H7 (cell line): ENCODE measurements at regions not wholly inside any gene's neighbourhood (a gene's known extent, or its start where the extent isn't known, plus 50 kb on each side); places are given as distances from the start of the nearest gene placed in this dataset.
"Not testable (repeated sequence)": the region's sequence is repeated elsewhere in the genome, so short reads cannot be mapped to it uniquely, and the experiment has no call there.

Source experiments
- DNase-seq: peaks from one replicate; pipeline ENCODE4 v3.0.0; 2012
- H3K27me3 ChIP-seq: 2 replicates; pipeline ENCODE4 v1.6.0; 2011; ENCODE audit warnings: mild to moderate bottlenecking, low read length; ENCODE audit not compliant: control insufficient read depth, insufficient read depth
- H3K36me3 ChIP-seq: replicated peaks from 2 replicates; pipeline ENCODE4 v1.5.1; 2011; ENCODE audit warnings: low read length; ENCODE audit not compliant: control insufficient read depth, insufficient read depth
- H3K4me3 ChIP-seq: 2 replicates; pipeline ENCODE4 v1.5.1; 2011; ENCODE audit warnings: low read depth, mild to moderate bottlenecking, control low read depth, low read length, moderate library complexity; ENCODE audit not compliant: insufficient read depth

GRCh38 chr10:107952649-107953556 is 788.4 kb upstream of the SORCS1 start:
- no peak for DNase-seq
- Histone ChIP-seq H3K27me3 (no peaks in the 10 kb centered on the region), H3K4me3 (no peak overlapping the region), H3K36me3 (no peaks in the 10 kb centered on the region)

GRCh38 chr10:107950411-107951062 is 786.0 kb upstream of the SORCS1 start:
- not testable (repeated sequence) for H3K36me3 ChIP-seq, H3K27me3 ChIP-seq, DNase-seq, H3K4me3 ChIP-seq

DNA sequence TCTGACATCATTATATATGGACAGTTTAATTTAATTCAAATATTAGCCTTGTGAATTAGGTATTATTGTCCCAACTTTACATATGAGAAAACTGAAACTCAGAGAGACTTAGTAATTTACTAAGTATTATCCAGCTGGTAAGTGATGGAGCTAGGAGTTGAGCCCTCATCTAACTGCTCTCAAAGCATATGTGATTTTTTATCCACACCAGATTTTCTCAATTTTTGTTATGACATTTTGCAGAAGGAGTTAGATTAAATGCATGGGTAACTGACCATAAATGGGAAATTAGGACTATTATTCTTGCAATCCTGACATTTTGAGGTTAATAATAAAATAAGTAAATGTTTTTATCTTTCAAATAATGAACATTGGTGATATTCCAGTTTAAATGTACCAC is 778.3 kb upstream of the SORCS1 start:
- no peaks in the 10 kb centered on the region for H3K36me3 ChIP-seq

GRCh38 chr10:107933076-107933475 is 768.6 kb upstream of the SORCS1 start:
- DNase-seq = no peak
- H3K36me3 ChIP-seq = no peaks in the 10 kb centered on the region
- no peaks in the 10 kb centered on the region for H3K27me3 ChIP-seq
- no peak overlapping the region for H3K4me3 ChIP-seq

More for the DNA sequence above, 778.3 kb upstream of the SORCS1 start:
- DNase-seq = no peak
- no peaks in the 10 kb centered on the region for H3K27me3 ChIP-seq
- H3K4me3 ChIP-seq = no peak overlapping the region

DNA sequence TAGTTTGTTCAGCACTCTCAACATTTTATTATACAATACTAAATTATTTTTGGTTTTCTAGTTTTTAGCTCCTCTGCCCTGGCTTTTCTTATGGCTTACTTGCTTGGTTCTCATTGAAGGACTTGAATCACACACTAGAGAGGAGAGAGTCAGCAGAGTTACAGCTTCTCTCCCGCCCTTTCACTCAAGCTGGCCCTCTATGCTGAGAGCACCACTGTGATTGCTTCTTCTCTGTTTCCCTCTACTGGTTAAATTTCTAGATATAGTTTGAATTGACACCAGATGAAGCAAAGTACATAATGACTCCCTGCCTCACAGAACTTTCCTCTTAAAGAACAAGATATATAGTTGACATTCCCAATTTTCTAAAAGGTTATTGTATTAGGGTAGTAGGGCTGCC is 767.3 kb upstream of the SORCS1 start:
- Histone ChIP-seq H3K27me3 (no peaks in the 10 kb centered on the region), H3K36me3 (no peaks in the 10 kb centered on the region), H3K4me3 (no peak overlapping the region)
- DNase-seq = peak; percentile 39

DNA sequence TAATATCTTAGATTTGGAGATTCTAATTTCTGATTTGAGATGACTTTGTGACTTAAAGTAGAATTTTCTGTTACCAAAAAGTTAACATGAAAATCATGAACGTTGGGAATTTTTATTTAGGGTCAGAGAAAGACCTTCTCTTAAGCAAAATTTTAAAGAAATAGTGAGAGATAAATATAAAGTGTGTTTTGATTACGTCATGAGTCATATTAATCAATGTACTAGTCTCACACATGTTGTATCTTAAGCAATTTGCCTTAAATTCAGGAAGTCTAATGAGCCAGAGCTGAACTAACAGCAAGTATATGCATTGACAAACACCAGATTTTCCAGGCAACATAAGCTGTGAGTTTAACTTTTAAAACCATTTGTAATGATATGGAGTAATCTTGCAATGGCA is 765.5 kb upstream of the SORCS1 start:
- DNase-seq = no peak
- H3K36me3 ChIP-seq = no peaks in the 10 kb centered on the region

GRCh38 chr10:107924458-107924857 is 760.0 kb upstream of the SORCS1 start:
- DNase-seq = no peak
- H3K27me3 ChIP-seq = no peaks in the 10 kb centered on the region
- H3K4me3 ChIP-seq = no peak overlapping the region
- H3K36me3 ChIP-seq = no peaks in the 10 kb centered on the region

More for the DNA sequence above, 765.5 kb upstream of the SORCS1 start:
- Histone ChIP-seq H3K27me3 (no peaks in the 10 kb centered on the region), H3K4me3 (no peak overlapping the region)

GRCh38 chr10:107919626-107920235 is 755.2 kb upstream of the SORCS1 start:
- Histone ChIP-seq H3K4me3 (no peak overlapping the region), H3K36me3 (no peaks in the 10 kb centered on the region), H3K27me3 (peaks cover 6% of the 10 kb centered on the region)
- DNase-seq = no peak

GRCh38 chr10:107918171-107918570 is 753.7 kb upstream of the SORCS1 start:
- no peak for DNase-seq
- no peaks in the 10 kb centered on the region for H3K36me3 ChIP-seq
- H3K4me3 ChIP-seq = no peak overlapping the region
- peaks cover 6% of the 10 kb centered on the region for H3K27me3 ChIP-seq

GRCh38 chr10:107915215-107915610 is 750.7 kb upstream of the SORCS1 start:
- no peak for DNase-seq
- peaks cover 6% of the 10 kb centered on the region for H3K27me3 ChIP-seq
- H3K36me3 ChIP-seq = no peaks in the 10 kb centered on the region
- peak overlapping the region; percentile 65 for H3K4me3 ChIP-seq

DNA sequence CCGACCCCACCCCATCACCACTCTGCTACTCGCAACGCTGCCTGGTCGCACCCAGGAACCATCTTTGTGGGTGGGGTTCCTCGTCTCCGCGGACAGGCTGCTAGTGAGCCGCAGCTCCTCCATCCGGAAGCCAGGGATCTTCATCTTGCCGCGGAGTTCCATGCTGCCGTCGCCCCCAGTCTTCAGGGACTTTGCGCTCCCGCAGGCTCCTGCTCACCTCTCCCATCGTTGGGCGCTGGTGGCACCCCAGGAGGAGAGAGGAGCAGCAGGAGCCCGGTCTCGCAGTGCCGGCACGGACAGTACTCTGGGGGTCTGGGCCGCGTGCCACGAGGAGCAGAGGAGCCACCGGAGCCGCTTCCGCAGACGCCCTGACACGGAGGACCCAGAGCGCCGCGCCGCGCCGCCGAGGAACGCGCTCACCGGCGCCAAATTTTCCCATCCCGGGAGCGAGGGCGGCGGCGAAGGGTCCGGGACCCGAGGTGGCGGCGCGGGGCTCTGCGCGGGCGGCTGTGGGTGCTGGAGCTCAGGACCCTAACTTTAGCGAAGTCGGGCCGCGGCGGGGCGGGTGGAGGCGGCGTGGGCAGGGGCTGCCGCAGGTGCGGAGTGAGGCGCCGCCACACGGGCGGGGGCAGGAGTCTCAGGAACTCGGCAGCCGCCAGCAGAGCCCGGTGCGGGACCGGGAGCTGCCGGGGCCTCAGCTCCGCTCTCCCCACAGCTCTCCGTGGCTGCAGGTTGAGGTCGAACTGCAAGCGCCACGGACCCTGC is 750.1 kb upstream of the SORCS1 start:
- DNase-seq = peak; percentile 68
- Histone ChIP-seq H3K27me3 (peaks cover 6% of the 10 kb centered on the region), H3K4me3 (peak overlapping the region; percentile 65), H3K36me3 (no peaks in the 10 kb centered on the region)

DNA sequence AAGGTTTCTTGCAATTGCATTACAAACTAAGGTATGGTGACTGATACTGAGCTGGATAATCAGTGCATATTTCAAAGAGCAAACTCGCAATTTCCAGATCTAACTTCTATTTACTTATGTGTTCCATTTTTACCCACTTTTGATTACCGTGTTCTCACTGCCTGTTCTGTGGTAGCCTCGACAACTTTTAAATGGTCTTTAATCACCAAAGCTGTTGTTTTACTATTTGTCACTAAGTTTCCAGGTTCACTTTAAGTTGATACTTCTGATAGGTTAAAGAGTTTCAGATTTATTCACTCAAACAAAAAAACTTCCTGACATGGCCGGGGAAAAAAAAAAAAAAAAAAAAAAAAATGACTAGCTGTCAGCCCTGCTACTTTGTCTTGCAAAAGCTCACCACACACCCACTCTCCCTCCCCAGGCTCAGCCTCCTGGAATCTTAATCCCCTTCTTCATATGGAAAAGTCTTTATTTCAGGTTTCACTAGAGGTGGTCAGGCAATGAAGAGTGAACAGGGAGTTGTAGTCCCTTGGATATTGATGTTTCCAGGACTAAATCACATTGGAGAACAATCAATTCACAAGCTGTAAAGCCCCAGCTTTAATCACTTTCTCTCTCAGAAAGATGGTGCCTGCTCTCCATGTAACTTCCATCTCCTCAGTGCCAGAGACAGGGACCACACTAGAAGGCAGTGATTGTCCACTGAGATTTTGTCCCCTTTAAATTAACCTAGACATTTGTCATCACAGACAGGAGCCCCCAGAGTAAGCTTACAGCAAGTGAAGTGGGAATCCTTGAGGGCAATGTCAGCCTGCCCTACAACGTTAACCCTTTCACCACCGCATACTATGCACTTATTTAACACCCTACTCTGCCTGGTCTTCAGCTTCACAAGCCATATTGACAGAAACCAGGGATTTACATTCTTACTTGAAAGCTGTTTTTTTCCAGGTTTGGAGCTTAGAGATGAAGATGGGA is 749.1 kb upstream of the SORCS1 start:
- H3K4me3 ChIP-seq = peak overlapping the region; percentile 65
- H3K27me3 ChIP-seq = peaks cover 6% of the 10 kb centered on the region
- no peaks in the 10 kb centered on the region for H3K36me3 ChIP-seq
- DNase-seq = peak; percentile 52

GRCh38 chr10:107901076-107901475 is 736.6 kb upstream of the SORCS1 start:
- no peak for DNase-seq
- H3K36me3 ChIP-seq = no peaks in the 10 kb centered on the region

More at GRCh38 chr10:107901076-107901475, 736.6 kb upstream of the SORCS1 start:
- no peak overlapping the region for H3K4me3 ChIP-seq
- no peaks in the 10 kb centered on the region for H3K27me3 ChIP-seq
